ENCODE measurements at regions not wholly inside any gene's neighbourhood (a gene's known extent, or its start where the extent isn't known, plus 50 kb on each side); places are given as distances from the start of the nearest gene placed in this dataset.

- Mint-ChIP-seq H3K27ac (no peak overlapping the region), H3K4me3 (no peak overlapping the region), H3K4me1 (no peaks in the 10 kb centered on the region), H3K27me3 (no peaks in the 10 kb centered on the region), H3K9me3 (peaks cover 3 to 5% of the 10 kb centered on the region in 2 donors)
- no peak for DNase-seq
- ATAC-seq = no peak
These were observed 1329.5 kb upstream of the B3GALT2 start for GRCh38 chr1:194515916-194516315.

- Mint-ChIP-seq H3K4me1 (no peaks in the 10 kb centered on the region), H3K4me3 (no peak overlapping the region), H3K9me3 (peaks cover 17 to 20% of the 10 kb centered on the region in 2 donors), H3K27ac (no peak overlapping the region), H3K27me3 (no peaks in the 10 kb centered on the region)
- DNase-seq = no peak
- no peak for ATAC-seq
These were observed 1326.5 kb upstream of the B3GALT2 start for GRCh38 chr1:194512957-194513356.

- H3K27me3 Mint-ChIP-seq = no peaks in the 10 kb centered on the region
- no peak overlapping the region for H3K27ac Mint-ChIP-seq
- DNase-seq = no peak
- H3K4me3 Mint-ChIP-seq = no peak overlapping the region
- peaks cover 17 to 20% of the 10 kb centered on the region in 2 donors for H3K9me3 Mint-ChIP-seq
- H3K4me1 Mint-ChIP-seq = no peaks in the 10 kb centered on the region
- no peak for ATAC-seq
These were observed 1325.9 kb upstream of the B3GALT2 start for GRCh38 chr1:194512345-194512744.

- Mint-ChIP-seq H3K4me3 (no peak overlapping the region), H3K27ac (no peak overlapping the region), H3K9me3 (no peaks in the 10 kb centered on the region)
These were observed 1316.8 kb upstream of the B3GALT2 start for GRCh38 chr1:194503209-194503608.

GRCh38 chr1:194495434-194495833, 1309.0 kb upstream of the B3GALT2 start:
- peaks cover 5 to 13% of the 10 kb centered on the region in 2 donors for H3K9me3 Mint-ChIP-seq

More at GRCh38 chr1:194503209-194503608, 1316.8 kb upstream of the B3GALT2 start:
- no peaks in the 10 kb centered on the region for H3K4me1 Mint-ChIP-seq
- no peaks in the 10 kb centered on the region for H3K27me3 Mint-ChIP-seq
- ATAC-seq (no peak), DNase-seq (no peak)

GRCh38 chr1:194487172-194487571, 1300.8 kb upstream of the B3GALT2 start:
- no peaks in the 10 kb centered on the region for H3K9me3 Mint-ChIP-seq
- no peak overlapping the region for H3K27ac Mint-ChIP-seq
- DNase-seq (no peak), ATAC-seq (no peak)
- no peaks in the 10 kb centered on the region for H3K27me3 Mint-ChIP-seq
- H3K4me3 Mint-ChIP-seq = no peak overlapping the region
- H3K4me1 Mint-ChIP-seq = no peaks in the 10 kb centered on the region

More at GRCh38 chr1:194495434-194495833, 1309.0 kb upstream of the B3GALT2 start:
- Mint-ChIP-seq H3K27me3 (no peaks in the 10 kb centered on the region), H3K27ac (peak overlapping the region in 1 of 2 donors; percentile 27), H3K4me3 (no peak overlapping the region), H3K4me1 (no peaks in the 10 kb centered on the region)
- DNase-seq (no peak), ATAC-seq (no peak)

GRCh38 chr1:194485432-194485831, 1299.0 kb upstream of the B3GALT2 start:
- H3K9me3 Mint-ChIP-seq = no peaks in the 10 kb centered on the region
- no peaks in the 10 kb centered on the region for H3K4me1 Mint-ChIP-seq
- H3K4me3 Mint-ChIP-seq = no peak overlapping the region
- no peaks in the 10 kb centered on the region for H3K27me3 Mint-ChIP-seq
- ATAC-seq (no peak), DNase-seq (no peak)
- no peak overlapping the region for H3K27ac Mint-ChIP-seq

GRCh38 chr1:194478731-194479130, 1292.3 kb upstream of the B3GALT2 start:
- Mint-ChIP-seq H3K9me3 (no peaks in the 10 kb centered on the region), H3K27ac (no peak overlapping the region), H3K27me3 (no peaks in the 10 kb centered on the region), H3K4me3 (no peak overlapping the region), H3K4me1 (no peaks in the 10 kb centered on the region)
- no peak for ATAC-seq
- no peak for DNase-seq

- Mint-ChIP-seq H3K9me3 (no peaks in the 10 kb centered on the region), H3K27ac (no peak overlapping the region), H3K4me3 (no peak overlapping the region), H3K27me3 (no peaks in the 10 kb centered on the region), H3K4me1 (no peaks in the 10 kb centered on the region)
- DNase-seq (no peak), ATAC-seq (no peak)
These were observed 1291.5 kb upstream of the B3GALT2 start for GRCh38 chr1:194477908-194478307.

- H3K27ac Mint-ChIP-seq = no peak overlapping the region
- no peak overlapping the region for H3K4me3 Mint-ChIP-seq
- H3K9me3 Mint-ChIP-seq = no peaks in the 10 kb centered on the region
- no peaks in the 10 kb centered on the region for H3K27me3 Mint-ChIP-seq
- ATAC-seq (no peak), DNase-seq (no peak)
- no peaks in the 10 kb centered on the region for H3K4me1 Mint-ChIP-seq
These were observed 1290.5 kb upstream of the B3GALT2 start for GRCh38 chr1:194476872-194477271.

- ATAC-seq = no peak
- H3K4me1 Mint-ChIP-seq = no peaks in the 10 kb centered on the region
- H3K27me3 Mint-ChIP-seq = no peaks in the 10 kb centered on the region
These were observed 1289.9 kb upstream of the B3GALT2 start for GRCh38 chr1:194476351-194476750.

GRCh38 chr1:194474701-194475100, 1288.3 kb upstream of the B3GALT2 start:
- no peak overlapping the region for H3K4me3 Mint-ChIP-seq
- DNase-seq (no peak), ATAC-seq (no peak)
- no peaks in the 10 kb centered on the region for H3K9me3 Mint-ChIP-seq
- no peaks in the 10 kb centered on the region for H3K27me3 Mint-ChIP-seq
- peak overlapping the region; percentile 20 to 80 for H3K27ac Mint-ChIP-seq
- H3K4me1 Mint-ChIP-seq = no peaks in the 10 kb centered on the region

More at GRCh38 chr1:194476351-194476750, 1289.9 kb upstream of the B3GALT2 start:
- Mint-ChIP-seq H3K4me3 (no peak overlapping the region), H3K27ac (no peak overlapping the region), H3K9me3 (no peaks in the 10 kb centered on the region)
- DNase-seq = no peak

GRCh38 chr1:194473766-194474165, 1287.4 kb upstream of the B3GALT2 start:
- no peak overlapping the region for H3K4me3 Mint-ChIP-seq
- no peak overlapping the region for H3K27ac Mint-ChIP-seq
- ATAC-seq = no peak
- no peak for DNase-seq
- no peaks in the 10 kb centered on the region for H3K27me3 Mint-ChIP-seq
- no peaks in the 10 kb centered on the region for H3K4me1 Mint-ChIP-seq
- H3K9me3 Mint-ChIP-seq = no peaks in the 10 kb centered on the region

GRCh38 chr1:194469282-194469681, 1282.9 kb upstream of the B3GALT2 start:
- H3K9me3 Mint-ChIP-seq = no peaks in the 10 kb centered on the region
- H3K4me3 Mint-ChIP-seq = no peak overlapping the region
- DNase-seq (no peak), ATAC-seq (no peak)
- H3K27me3 Mint-ChIP-seq = peaks cover 13% of the 10 kb centered on the region
- H3K27ac Mint-ChIP-seq = no peak overlapping the region
- H3K4me1 Mint-ChIP-seq = no peaks in the 10 kb centered on the region

- peaks cover 13% of the 10 kb centered on the region for H3K27me3 Mint-ChIP-seq
- DNase-seq (no peak), ATAC-seq (no peak)
- no peak overlapping the region for H3K27ac Mint-ChIP-seq
- no peak overlapping the region for H3K4me3 Mint-ChIP-seq
- no peaks in the 10 kb centered on the region for H3K4me1 Mint-ChIP-seq
- H3K9me3 Mint-ChIP-seq = no peaks in the 10 kb centered on the region
These were observed 1280.3 kb upstream of the B3GALT2 start for GRCh38 chr1:194466706-194467105.

GRCh38 chr1:194447636-194448035, 1261.2 kb upstream of the B3GALT2 start:
- H3K9me3 Mint-ChIP-seq = no peaks in the 10 kb centered on the region
- H3K4me1 Mint-ChIP-seq = no peaks in the 10 kb centered on the region
- H3K27me3 Mint-ChIP-seq = peaks cover 22% of the 10 kb centered on the region
- no peak overlapping the region for H3K4me3 Mint-ChIP-seq
- H3K27ac Mint-ChIP-seq = no peak overlapping the region
- no peak for ATAC-seq
- DNase-seq = no peak

GRCh38 chr1:194445244-194445643, 1258.8 kb upstream of the B3GALT2 start:
- H3K27ac Mint-ChIP-seq = no peak overlapping the region
- no peak for ATAC-seq
- peaks cover 13% of the 10 kb centered on the region for H3K27me3 Mint-ChIP-seq
- H3K4me3 Mint-ChIP-seq = no peak overlapping the region
- H3K4me1 Mint-ChIP-seq = no peaks in the 10 kb centered on the region
- no peak for DNase-seq
- H3K9me3 Mint-ChIP-seq = no peaks in the 10 kb centered on the region
